ENCODE measurements at regions not wholly inside any gene's neighbourhood (a gene's known extent, or its start where the extent isn't known, plus 50 kb on each side); places are given as distances from the start of the nearest gene placed in this dataset.
"Not testable (repeated sequence)": the region's sequence is repeated elsewhere in the genome, so short reads cannot be mapped to it uniquely, and the experiment has no call there.

- no peak for DNase-seq
These were observed 345.7 kb downstream of the UTRN start for GRCh38 chr6:144630857-144631256.

GRCh38 chr6:144632266-144632665 is 347.1 kb downstream of the UTRN start:
- no peak for DNase-seq

- DNase-seq: no peak
These were observed 348.8 kb downstream of the UTRN start for GRCh38 chr6:144633886-144634285.

DNA sequence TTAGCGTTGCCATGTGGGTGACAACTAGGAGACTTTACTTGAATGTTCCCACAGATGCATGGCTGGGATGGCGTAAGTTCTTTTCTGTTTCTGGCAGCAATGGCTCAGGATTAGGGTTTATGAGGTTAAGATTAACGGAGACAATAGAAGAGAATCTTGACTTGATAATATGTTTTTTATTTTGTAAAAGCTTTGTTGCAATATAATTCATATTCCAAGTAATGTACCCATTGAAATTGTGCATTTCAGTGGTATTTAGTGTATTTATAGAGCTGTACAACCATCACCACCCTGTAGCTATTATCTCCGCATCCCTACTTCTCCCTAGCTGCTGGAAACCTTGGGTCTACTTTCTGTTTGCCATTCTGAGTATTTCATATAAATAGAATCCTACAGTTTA is 349.2 kb downstream of the UTRN start:
- DNase-seq: no peak

DNA sequence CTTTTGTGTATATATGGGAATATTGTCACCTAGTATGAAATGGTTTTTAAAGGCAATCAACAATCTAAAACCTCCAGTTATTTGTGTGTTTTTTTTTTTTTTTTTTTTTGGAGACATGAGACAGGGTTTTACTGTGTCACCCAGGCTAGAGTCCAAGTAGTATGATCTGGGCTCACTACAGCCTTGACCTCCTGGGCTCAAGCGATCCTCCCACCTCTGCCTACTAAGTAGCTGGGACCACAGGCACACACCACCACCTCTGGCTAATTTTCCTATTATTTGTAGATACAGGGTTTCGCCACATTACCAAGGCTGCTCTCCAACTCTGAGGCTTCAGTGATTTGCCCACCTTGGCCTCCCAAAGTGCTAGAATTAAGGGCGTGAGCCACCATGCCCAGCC is 349.9 kb downstream of the UTRN start:
- no peak for DNase-seq

DNA sequence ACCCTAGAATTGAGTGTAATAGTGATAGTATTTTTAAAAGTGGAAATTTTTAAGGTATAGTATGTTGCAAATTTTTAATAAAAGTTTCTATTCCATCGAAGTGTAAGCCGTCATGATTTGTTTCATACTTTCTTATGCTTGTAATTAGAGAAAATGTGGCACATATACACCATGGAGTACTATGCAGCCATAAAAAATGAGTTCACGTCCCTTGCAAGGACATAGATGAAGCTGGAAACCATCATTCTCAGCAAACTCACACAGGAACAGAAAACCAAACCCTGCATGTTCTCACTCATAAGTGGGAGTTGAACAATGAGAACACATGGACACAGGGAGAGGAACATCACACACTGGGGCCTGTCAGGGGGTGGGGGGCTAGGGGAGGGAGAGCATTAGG is 350.9 kb downstream of the UTRN start:
- DNase-seq: not testable (repeated sequence)

DNA sequence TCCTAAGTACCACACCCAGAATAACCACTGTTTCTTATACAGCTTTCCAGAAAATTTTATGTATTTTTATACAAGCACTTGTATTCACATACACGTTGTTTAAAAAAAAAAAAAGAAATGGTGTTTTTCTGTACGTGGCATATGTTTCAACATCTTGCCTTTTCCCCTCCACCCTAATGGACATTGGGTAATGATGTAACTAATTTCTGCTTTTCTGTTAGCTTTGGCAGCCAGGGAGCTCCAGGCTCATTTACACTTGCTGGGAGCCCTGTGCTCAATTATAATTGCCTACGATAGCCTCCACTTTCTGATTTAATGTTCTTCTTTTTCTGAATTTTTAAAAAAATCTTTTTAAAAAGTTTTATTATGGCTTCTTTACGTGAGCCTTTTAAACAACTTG is 352.4 kb downstream of the UTRN start:
- DNase-seq: no peak

DNA sequence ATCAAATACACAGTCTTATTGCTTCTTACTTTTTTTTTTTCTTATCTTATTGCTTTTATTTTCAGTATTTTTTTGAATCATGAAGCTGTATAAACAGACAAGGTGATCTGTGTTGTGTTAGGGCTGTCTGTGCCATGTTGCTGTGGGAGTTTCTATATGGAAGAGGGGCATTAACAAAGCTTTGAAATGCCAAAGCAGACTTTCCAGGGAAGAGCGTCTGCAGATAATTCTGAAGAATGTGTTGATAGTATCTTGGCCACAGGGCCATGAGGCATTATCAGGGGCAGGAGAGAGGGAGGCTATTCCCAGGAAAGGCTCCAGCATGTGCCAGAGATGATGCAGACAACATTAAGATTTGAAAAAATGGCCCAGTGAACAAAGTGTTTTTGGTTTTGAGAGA is 354.5 kb downstream of the UTRN start:
- DNase-seq: no peak

- no peak for DNase-seq
These were observed 356.2 kb downstream of the UTRN start for GRCh38 chr6:144641286-144641685.

DNA sequence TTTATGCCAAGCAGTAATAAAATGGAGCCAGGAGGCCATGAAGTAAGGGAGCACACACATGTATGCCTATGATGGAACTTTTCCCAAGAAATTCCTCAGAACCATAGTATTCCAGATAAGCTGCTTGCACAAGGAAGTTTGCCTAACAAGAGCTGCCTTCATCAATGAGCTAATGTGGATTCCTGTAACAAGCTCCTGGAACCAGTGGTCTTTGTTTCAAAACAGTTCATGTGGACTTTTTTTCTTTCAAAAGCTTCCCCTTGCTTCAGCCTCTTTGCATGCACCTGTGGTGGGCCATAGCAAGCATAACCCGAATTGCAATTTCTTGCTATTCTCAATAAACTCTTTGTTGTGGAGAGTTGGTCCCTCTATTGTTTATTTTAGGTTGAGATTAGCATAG is 359.6 kb downstream of the UTRN start:
- DNase-seq: no peak

DNA sequence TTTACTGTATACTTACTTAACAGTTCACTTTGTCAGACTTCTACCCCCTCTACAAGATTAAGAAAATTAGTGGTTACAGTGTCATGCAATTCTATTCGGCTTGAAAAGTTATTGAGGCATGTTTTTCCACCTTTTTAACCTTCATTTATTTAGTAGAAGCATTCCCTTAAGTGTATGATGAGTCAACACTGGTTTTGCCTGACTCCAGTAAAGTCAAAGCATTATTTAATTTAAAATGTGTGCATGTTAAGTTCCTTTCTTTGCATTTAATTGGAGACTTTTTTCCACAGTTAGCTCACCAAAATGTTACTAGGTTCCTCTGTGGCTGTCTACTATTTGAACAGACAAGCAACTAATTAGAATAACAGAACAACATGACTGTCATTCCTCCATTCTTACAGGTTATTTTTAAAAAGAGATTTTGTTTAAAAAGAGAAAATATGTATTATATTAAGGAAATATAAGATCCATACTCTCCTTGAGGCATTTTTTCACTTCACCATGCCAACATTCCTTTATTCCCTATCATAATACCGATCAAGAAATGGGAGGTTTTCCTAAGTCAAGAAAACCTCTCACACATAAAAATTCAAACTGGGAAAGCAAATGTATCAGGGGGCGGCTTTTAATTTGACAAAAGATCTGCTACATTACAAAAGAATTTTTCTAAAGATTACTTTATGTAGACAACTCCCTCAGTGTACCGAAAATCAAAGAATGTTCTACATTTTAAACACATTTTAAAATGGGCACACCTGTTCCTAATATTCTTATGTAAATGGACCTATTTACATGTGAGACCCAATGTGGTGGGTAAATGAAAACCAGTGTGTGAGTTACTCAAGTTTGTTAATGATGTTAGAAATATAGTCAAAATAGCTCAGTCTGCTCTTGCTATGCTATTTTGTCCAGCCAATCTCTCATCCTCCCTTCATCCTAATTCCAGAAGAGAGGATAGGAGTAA is 361.2 kb downstream of the UTRN start:
- DNase-seq: no peak

- no peak for DNase-seq
These were observed 362.4 kb downstream of the UTRN start for GRCh38 chr6:144647406-144647964.

GRCh38 chr6:144647971-144648651 is 363.0 kb downstream of the UTRN start:
- DNase-seq: no peak

DNA sequence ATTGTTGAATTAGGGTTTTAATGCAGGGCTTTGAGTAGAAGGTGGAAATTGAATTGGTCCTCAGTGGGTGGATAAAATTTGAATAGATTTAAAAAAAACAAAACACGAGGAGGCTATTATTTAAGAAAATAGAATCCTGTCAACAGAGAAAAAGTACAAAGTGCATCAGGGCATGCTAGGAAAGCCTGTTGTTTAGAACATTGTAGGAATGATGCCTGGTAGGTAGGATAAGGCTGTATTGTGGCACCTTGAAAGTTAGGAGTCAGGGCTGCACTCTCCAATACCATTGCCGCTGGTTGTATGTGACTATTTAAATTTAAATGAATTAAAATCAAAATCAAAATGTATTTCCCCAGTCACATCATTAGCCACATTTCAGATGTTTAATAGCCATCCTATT is 363.9 kb downstream of the UTRN start:
- DNase-seq: no peak

DNA sequence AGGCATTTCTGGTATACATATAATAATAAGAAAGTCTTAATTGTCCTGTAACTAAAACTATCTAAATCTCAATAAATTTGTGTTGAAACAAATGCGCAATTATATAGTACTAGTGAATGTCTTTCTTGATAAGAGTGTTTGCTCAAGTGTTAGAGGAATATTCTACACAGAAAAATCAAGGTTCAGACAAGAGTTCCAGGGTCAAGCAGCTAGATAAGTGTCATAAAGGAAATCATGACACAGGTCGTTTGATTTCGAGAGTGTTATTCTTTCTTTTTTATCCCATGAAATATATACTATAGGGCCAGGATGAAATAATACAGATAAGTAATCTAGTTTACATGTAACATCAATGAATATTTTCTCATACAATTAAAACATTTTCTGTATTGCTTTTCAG is 366.1 kb downstream of the UTRN start:
- DNase-seq: no peak

- no peak for DNase-seq
These were observed 367.3 kb downstream of the UTRN start for GRCh38 chr6:144652292-144652891.

DNA sequence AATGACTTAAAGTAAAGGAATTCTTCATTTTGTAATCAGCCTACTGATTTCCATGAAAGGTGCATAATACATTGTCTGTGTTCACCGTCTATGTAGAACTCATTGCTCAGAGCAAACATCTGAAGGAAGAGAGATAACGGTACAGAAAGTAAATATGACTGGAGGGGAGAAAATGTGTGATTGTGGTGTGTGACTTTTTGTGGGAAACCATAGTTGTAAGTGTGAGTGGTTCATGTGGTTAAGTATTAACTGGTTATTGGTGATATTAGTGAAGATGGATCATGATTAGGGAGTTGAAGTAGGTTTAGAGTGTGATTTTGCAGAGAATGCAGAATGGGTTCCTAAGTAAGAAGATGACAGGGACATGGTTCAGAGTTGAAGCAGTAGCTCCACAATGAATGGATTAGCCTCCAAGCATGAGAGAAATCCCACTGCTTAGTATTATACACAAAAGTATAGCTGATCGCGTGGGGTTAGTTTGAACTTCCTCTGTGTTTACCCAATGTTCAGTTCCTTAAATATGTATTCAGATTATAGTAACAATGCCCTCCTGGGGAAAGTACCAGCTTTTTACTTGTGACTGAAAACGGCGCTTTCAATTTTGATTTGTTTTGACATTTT is 368.9 kb downstream of the UTRN start:
- DNase-seq: no peak

GRCh38 chr6:144654506-144654905 is 369.4 kb downstream of the UTRN start:
- DNase-seq: no peak

DNA sequence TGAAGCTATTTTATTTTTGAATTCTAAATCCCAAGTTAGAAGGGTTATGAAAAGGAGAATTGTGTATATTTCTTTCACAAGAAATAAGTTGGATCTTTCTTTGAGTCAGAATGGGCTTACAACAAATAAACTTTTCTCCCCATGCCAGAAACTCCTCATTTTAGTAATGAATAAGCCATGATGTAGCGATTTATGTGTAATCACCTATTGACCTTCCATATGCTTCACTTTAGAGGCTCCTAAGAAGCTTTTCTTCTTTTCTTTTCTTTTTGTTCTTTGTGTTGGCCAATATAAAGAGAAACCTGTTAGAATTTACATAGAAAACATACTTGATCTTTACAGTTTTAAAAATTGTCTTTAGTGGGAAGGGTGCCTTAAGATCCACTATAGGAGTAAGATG is 370.2 kb downstream of the UTRN start:
- no peak for DNase-seq

- DNase-seq: peak; percentile 64
These were observed 372.6 kb downstream of the UTRN start for GRCh38 chr6:144657691-144658090.

DNA sequence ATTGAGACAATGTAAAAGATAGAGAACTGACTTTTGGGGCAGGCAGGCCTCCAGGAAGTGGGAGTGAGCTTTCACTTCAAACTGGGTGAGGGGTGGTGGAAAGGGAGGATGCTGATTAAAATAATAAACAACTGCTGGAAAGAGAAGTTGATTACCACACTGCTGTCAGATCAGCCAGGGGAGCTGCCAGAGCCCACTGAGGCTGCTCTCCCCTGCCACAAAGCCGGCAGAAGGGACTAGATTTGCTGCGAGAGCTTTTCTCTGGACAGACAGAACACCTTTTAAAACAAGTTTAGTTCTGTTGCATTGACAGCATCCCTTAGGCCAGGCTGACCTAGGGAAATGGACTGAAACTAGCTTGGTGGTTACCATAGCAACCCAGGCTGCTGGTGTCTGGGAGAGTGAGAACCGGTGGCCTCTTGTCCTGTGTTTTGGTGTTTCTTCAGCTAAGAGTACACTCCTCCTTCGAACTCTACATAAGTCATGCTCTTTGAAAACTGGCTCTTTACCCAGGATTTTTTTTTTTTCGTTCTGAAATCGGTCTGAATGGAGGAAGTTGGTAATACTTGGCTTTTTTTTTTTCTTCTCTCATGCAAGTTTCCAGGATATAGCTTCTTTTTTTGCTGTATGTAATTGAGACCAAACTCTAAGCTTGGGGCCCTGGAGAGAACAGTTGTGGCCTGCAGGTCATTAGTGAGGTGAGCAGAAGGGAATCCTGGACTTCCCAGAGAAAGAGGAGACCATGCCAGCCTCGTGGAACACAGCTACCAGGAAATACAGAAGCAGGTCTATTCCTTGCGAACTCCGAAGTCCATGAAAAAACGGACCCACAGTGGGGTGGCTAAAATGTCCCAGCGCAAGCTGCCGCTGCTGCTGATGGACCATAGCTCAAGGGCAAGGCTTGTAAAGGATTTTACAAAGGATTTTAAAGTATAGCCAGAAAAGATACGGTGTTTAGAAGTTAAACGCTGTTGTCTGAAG is 374.4 kb downstream of the UTRN start:
- DNase-seq: no peak
